ENCODE measurements at regions not wholly inside any gene's neighbourhood (a gene's known extent, or its start where the extent isn't known, plus 50 kb on each side); places are given as distances from the start of the nearest gene placed in this dataset.

DNA sequence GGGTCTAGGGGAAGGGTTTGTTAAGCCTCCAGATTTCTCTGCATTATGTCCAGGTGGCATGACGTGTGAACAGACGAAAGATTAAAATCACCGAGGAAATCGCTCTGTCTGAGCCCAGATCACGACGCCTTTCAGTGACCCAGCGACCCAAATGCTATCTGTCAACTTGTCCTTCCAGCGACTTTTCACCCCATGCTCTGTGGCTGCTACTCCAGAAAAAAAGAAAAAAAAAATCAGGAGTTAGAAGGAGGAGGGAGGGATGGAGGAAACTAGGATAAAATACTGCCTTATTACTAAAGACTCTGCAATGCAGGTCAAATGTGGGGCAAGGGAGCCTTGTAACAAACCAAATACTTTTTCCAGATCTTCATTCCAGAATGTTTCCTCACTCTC is 352.0 kb downstream of the NUF2 start:
- TF ChIP-seq, protein P1, sequence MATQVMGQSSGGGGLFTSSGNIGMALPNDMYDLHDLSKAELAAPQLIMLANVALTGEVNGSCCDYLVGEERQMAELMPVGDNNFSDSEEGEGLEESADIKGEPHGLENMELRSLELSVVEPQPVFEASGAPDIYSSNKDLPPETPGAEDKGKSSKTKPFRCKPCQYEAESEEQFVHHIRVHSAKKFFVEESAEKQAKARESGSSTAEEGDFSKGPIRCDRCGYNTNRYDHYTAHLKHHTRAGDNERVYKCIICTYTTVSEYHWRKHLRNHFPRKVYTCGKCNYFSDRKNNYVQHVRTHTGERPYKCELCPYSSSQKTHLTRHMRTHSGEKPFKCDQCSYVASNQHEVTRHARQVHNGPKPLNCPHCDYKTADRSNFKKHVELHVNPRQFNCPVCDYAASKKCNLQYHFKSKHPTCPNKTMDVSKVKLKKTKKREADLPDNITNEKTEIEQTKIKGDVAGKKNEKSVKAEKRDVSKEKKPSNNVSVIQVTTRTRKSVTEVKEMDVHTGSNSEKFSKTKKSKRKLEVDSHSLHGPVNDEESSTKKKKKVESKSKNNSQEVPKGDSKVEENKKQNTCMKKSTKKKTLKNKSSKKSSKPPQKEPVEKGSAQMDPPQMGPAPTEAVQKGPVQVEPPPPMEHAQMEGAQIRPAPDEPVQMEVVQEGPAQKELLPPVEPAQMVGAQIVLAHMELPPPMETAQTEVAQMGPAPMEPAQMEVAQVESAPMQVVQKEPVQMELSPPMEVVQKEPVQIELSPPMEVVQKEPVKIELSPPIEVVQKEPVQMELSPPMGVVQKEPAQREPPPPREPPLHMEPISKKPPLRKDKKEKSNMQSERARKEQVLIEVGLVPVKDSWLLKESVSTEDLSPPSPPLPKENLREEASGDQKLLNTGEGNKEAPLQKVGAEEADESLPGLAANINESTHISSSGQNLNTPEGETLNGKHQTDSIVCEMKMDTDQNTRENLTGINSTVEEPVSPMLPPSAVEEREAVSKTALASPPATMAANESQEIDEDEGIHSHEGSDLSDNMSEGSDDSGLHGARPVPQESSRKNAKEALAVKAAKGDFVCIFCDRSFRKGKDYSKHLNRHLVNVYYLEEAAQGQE (IDR thresholded peaks at IDR 0.05; ENCODE audit: insufficient replicate concordance, low read depth), result no peak
- TF ChIP-seq GABPA (IDR thresholded peaks at IDR 0.05; ENCODE audit: low read depth), result no peak
- no peak for TF ChIP-seq POLR2AphosphoS5 (IDR thresholded peaks at IDR 0.05; ENCODE audit: low read depth)
- TF ChIP-seq, protein P2, sequence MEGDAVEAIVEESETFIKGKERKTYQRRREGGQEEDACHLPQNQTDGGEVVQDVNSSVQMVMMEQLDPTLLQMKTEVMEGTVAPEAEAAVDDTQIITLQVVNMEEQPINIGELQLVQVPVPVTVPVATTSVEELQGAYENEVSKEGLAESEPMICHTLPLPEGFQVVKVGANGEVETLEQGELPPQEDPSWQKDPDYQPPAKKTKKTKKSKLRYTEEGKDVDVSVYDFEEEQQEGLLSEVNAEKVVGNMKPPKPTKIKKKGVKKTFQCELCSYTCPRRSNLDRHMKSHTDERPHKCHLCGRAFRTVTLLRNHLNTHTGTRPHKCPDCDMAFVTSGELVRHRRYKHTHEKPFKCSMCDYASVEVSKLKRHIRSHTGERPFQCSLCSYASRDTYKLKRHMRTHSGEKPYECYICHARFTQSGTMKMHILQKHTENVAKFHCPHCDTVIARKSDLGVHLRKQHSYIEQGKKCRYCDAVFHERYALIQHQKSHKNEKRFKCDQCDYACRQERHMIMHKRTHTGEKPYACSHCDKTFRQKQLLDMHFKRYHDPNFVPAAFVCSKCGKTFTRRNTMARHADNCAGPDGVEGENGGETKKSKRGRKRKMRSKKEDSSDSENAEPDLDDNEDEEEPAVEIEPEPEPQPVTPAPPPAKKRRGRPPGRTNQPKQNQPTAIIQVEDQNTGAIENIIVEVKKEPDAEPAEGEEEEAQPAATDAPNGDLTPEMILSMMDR (IDR thresholded peaks at IDR 0.05; ENCODE audit: insufficient read depth, low read length), result no peak
- TF ChIP-seq SPI1 (IDR thresholded peaks at IDR 0.05; ENCODE audit: borderline replicate concordance, low read depth), result no peak
- DNase-seq (ENCODE audit: low read depth in 1 of 2, low spot score in 1 of 2), result no peak
- no peak overlapping the region for H3K27ac ChIP-seq (replicated peaks)
- no peaks in the 10 kb centered on the region for H3K27me3 ChIP-seq (ENCODE audit: insufficient read depth, poor library complexity, severe bottlenecking)
- H3K4me3 ChIP-seq (replicated peaks; ENCODE audit: insufficient read depth, low read length), result no peak overlapping the region

DNA sequence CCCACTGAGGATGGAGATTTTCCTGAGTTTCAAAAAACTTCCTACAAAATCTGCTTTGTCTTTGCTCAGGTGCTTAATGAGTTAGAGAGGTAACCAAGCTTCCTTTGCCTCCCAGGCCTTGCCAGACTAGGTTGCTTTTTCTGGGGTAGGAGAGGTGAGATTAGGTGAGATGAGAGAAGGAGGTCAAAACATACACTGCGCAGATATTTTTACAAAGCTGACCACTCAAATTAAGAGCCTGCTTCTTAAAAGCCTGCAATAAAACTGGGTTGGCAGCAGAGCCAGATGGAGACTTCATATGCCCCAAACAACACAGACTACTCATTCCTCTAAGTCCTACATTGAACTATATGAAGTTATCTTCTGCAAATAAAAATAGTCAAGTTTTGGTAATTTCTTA is 352.5 kb downstream of the NUF2 start:
- Histone ChIP-seq H3K27ac (replicated peaks) (no peak overlapping the region), H3K4me3 (replicated peaks; ENCODE audit: insufficient read depth, low read length) (no peak overlapping the region), H3K27me3 (ENCODE audit: insufficient read depth, poor library complexity, severe bottlenecking) (no peaks in the 10 kb centered on the region)
- TF ChIP-seq, protein P1 (IDR thresholded peaks at IDR 0.05; ENCODE audit: insufficient replicate concordance, low read depth), result no peak
- TF ChIP-seq SPI1 (IDR thresholded peaks at IDR 0.05; ENCODE audit: borderline replicate concordance, low read depth) (no peak), GABPA (IDR thresholded peaks at IDR 0.05; ENCODE audit: low read depth) (no peak), POLR2AphosphoS5 (IDR thresholded peaks at IDR 0.05; ENCODE audit: low read depth) (no peak)
- TF ChIP-seq, protein P2 (IDR thresholded peaks at IDR 0.05; ENCODE audit: insufficient read depth, low read length), result no peak
- DNase-seq (ENCODE audit: low read depth in 1 of 2, low spot score in 1 of 2), result no peak

DNA sequence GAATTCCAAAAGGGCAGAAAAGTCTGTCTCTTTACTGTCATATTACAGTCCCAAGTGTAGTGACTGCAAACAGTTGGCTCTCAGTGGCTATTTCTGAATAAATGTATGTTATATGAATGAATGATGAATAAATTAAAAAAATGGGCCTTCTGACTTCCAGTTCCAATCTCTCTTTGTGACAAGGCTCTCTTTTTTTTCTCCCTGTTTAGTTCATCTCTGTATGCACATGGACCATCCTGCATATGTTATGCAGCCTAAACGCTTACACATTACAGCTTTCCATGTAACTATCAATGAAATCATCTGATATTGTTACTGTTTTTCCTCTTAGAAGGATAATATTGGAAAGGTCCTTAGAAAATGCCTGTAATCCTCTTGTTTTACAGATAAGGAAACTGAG is 363.0 kb downstream of the NUF2 start:
- Histone ChIP-seq H3K27me3 (ENCODE audit: insufficient read depth, poor library complexity, severe bottlenecking) (peaks cover 2% of the 10 kb centered on the region), H3K4me3 (replicated peaks; ENCODE audit: insufficient read depth, low read length) (no peak overlapping the region), H3K27ac (replicated peaks) (no peak overlapping the region)
- TF ChIP-seq, protein P1 (IDR thresholded peaks at IDR 0.05; ENCODE audit: insufficient replicate concordance, low read depth), result no peak
- TF ChIP-seq, protein P2 (IDR thresholded peaks at IDR 0.05; ENCODE audit: insufficient read depth, low read length), result no peak
- TF ChIP-seq SPI1 (IDR thresholded peaks at IDR 0.05; ENCODE audit: borderline replicate concordance, low read depth) (no peak), GABPA (IDR thresholded peaks at IDR 0.05; ENCODE audit: low read depth) (no peak), POLR2AphosphoS5 (IDR thresholded peaks at IDR 0.05; ENCODE audit: low read depth) (no peak)
- DNase-seq (ENCODE audit: low read depth in 1 of 2, low spot score in 1 of 2), result no peak

All from HL-60 (cell line).